OCI-LY3 (cell line): ENCODE measurements at regions not wholly inside any gene's neighbourhood (a gene's known extent, or its start where the extent isn't known, plus 50 kb on each side); places are given as distances from the start of the nearest gene placed in this dataset.

Experiments used
- CTCF ChIP-seq: fragments of 200-600, 300-600 bp; sonication (generic); IDR thresholded peaks from 2 replicates; pipeline ENCODE4 v1.5.1; 2014; ENCODE audit warnings: antibody characterized with exemption, low read length, low read depth
- EZH2phosphoT487 ChIP-seq: fragments of 200-600 bp; shearing (Covaris generic); IDR thresholded peaks from 2 replicates; pipeline ENCODE4 v1.6.1; 2018; ENCODE audit warnings: antibody characterized with exemption, mixed run types, low read depth

- TF ChIP-seq CTCF (no peak), EZH2phosphoT487 (no peak)
Observed at GRCh38 chr7:32258265-32258664, 188.1 kb upstream of the PDE1C start.
